Right lobe of liver (tissue), 6 donors: ENCODE measurements at regions not wholly inside any gene's neighbourhood (a gene's known extent, or its start where the extent isn't known, plus 50 kb on each side); places are given as distances from the start of the nearest gene placed in this dataset.

Source experiments
- ATAC-seq, 4 donors: fragments of 200-7000 bp; cut with Tn5 transposase; one replicate each; pipeline ENCODE4 v1.9.1; 2020; ENCODE audit warnings: mild to moderate bottlenecking in 4 of 4, moderate library complexity in 4 of 4
- DNase-seq, 3 donors: peaks; one replicate each; pipeline ENCODE4 v3.0.0-alpha.2; 2020
- H3K27ac ChIP-seq, 3 donors: fragments of 200-600 bp; one replicate each; pipeline ENCODE4 v1.8.0; 2022
- H3K27me3 ChIP-seq, 2 donors: fragments of 200-600 bp; one replicate each; pipeline ENCODE4 v1.8.0; 2022
- H3K36me3 ChIP-seq, 4 donors: fragments of 200-600 bp; sonication (generic) in 1 of 4; one replicate each; pipeline versions ENCODE4 v1.5.1 to v1.8.0; 2017 to 2022; ENCODE audit warnings: control low read depth in 1 of 4
- H3K4me1 ChIP-seq, 4 donors: fragments of 200-600 bp; sonication (generic) in 1 of 4; one replicate each; pipeline versions ENCODE4 v1.5.1 to v1.8.0; 2017 to 2022; ENCODE audit warnings: control low read depth in 1 of 4
- H3K4me3 ChIP-seq, 3 donors: fragments of 200-600 bp; one replicate each; pipeline ENCODE4 v1.8.0; 2022
- H3K9me3 ChIP-seq, 4 donors: fragments of 200-600 bp; sonication (generic) in 1 of 4; one replicate each; pipeline versions ENCODE4 v1.5.1 to v1.8.0; 2017 to 2022; ENCODE audit warnings: control low read depth in 1 of 4
- POLR2A ChIP-seq: fragments of 450-650 bp; IDR thresholded peaks from one replicate; pipeline ENCODE4 v1.6.1; 2017; ENCODE audit warnings: antibody characterized with exemption, mild to moderate bottlenecking
- WGBS: methylation state at CpG from one replicate; pipeline ENCODE4 v1.1.6; 2018; ENCODE audit warnings: low coverage, low lambda C conversion rate; ENCODE audit not compliant: insufficient coverage; ENCODE audit errors: missing lambda C conversion rate; 5-methylcytosine and 5-hydroxymethylcytosine counted together
- intact Hi-C, 2 donors: fragments of 100-400 bp; cut with DNase I; formaldehyde crosslinking; loops; one replicate each; pipeline versions ENCODE4 v1.11.2 to v1.14.1; 2022
- TF ChIP-seq, protein P1 (sequence below), 4 donors: fragments of 200-600 bp in 3 of 4; fragments of 450-650 bp in 1 of 4; IDR thresholded peaks; one replicate each; pipeline versions ENCODE4 v1.5.1 to v1.8.0; 2016 to 2022; ENCODE audit warnings: antibody characterized with exemption in 4 of 4, mild to moderate bottlenecking in 2 of 4
- donor health status: DM: no; HTN: yes; CAD: no.
- donor health status: DM: no; HTN: no; CAD: no.
- donor health status: DM: no; HTN: no; CAD: no.
- donor health status: DM: no; HTN: yes; CAD: no.
- donor health status: DM: no; HTN: yes; CAD: no.

DNA sequence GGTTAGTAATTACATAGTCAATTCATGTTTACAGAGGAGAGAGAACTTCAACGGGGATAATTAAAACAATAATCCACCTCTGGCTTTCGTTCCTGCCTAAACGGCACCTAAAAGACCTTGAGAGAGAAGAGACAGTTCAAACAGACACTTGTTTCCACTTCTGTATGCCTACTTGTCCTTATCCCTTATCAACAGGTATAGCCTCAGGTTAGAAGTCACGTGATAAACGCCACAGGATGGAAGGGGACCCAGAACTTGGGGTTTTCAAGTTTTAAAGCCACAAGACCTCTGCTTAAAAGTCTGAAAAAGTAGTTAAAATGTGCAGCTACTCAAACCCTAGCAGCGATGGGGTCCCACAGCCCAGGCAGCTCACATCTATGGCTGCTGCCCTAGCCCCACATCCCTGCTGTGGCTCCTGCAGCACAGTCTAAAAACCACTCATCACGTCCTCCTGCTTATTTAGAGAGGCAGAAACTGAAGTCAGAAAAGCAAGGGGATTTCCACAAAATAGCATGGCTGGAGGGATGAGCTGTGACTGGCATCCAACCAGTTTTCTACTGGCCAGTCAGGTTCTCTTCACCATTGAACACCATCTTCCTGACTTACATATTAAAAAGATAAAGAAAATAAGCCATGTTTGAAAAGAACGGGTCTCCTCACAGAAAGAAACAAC is 51.2 kb upstream of the SEC16B start:
- H3K9me3 ChIP-seq = no peaks in the 10 kb centered on the region
- peak in 1 of 4 donors; percentile 39 for ATAC-seq
- TF ChIP-seq, protein P1, sequence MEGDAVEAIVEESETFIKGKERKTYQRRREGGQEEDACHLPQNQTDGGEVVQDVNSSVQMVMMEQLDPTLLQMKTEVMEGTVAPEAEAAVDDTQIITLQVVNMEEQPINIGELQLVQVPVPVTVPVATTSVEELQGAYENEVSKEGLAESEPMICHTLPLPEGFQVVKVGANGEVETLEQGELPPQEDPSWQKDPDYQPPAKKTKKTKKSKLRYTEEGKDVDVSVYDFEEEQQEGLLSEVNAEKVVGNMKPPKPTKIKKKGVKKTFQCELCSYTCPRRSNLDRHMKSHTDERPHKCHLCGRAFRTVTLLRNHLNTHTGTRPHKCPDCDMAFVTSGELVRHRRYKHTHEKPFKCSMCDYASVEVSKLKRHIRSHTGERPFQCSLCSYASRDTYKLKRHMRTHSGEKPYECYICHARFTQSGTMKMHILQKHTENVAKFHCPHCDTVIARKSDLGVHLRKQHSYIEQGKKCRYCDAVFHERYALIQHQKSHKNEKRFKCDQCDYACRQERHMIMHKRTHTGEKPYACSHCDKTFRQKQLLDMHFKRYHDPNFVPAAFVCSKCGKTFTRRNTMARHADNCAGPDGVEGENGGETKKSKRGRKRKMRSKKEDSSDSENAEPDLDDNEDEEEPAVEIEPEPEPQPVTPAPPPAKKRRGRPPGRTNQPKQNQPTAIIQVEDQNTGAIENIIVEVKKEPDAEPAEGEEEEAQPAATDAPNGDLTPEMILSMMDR (IDR thresholded peaks at IDR 0.05) = no peak
- TF ChIP-seq POLR2A = no peak
- H3K4me3 ChIP-seq = no peak overlapping the region
- WGBS = 64% methylated on average over 7 of the region's 8 CpGs
- peaks cover 0 to 29% (median 11%) of the 10 kb centered on the region in 4 donors for H3K4me1 ChIP-seq
- DNase-seq = no peak
- no peaks in the 10 kb centered on the region for H3K27me3 ChIP-seq
- intact Hi-C loops = no loop called here
- H3K27ac ChIP-seq = peak overlapping the region in 1 of 3 donors; percentile 0
- H3K36me3 ChIP-seq = peaks cover 0 to 18% (median 11%) of the 10 kb centered on the region in 4 donors

DNA sequence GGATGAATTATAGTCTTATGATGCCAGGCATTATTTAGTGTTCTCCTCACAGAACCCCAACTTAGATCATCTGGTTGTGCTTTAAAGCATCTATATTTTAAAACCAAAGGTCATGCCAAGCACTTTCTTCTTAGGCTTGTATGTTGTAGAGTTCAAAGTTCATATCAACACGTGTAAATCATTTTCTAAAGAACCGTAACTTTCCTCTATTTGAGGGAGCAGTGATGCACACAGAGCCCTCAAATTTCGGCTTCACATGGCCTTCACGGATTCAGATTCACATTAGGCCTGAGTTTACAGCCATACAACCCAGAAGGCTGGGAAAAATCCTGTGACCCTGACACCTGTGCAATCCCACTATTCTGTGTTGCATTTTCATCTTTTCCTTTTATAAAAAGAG is 52.1 kb upstream of the SEC16B start:
- Histone ChIP-seq H3K36me3 (peaks cover 0 to 18% (median 10%) of the 10 kb centered on the region in 4 donors), H3K9me3 (no peaks in the 10 kb centered on the region), H3K4me3 (no peak overlapping the region), H3K27me3 (no peaks in the 10 kb centered on the region), H3K27ac (peak overlapping the region; percentile 23 to 82 (median 80)), H3K4me1 (peaks cover 0 to 29% (median 11%) of the 10 kb centered on the region in 4 donors)
- TF ChIP-seq, protein P1 (IDR thresholded peaks at IDR 0.05) = no peak
- no peak for TF ChIP-seq POLR2A
- intact Hi-C loops = no loop called here
- peak; percentile 73 to 85 (median 74) for ATAC-seq
- WGBS = 32% methylated on average over 4 of the region's 4 CpGs
- no peak for DNase-seq

DNA sequence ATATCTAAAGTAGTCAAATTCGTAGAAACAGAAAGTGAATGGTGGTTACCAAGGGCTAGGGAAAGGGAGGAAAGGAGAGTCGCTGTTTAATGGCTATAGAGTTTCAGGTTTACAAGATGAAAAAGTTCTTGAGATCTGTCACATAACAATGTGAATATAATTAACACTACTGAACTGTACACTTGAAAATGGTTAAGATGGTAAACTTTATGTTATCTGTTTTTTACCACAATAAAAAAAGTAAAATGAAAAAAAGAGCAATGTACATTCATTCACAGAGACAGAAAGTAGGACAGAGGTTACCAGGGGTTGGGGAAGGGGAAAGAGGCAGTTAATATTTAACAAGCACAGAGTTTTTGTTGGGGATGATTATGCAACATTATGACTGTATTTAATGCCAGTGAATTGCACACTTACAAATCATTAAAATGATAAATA is 53.3 kb upstream of the SEC16B start:
- peaks cover 0 to 14% (median 6%) of the 10 kb centered on the region in 4 donors for H3K36me3 ChIP-seq
- peak overlapping the region in 2 of 3 donors; percentile 80 to 82 for H3K27ac ChIP-seq
- 36% methylated on average over 2 of the region's 2 CpGs for WGBS
- peaks cover 0 to 29% (median 11%) of the 10 kb centered on the region in 4 donors for H3K4me1 ChIP-seq
- intact Hi-C loops = no loop called here
- ATAC-seq (peak; percentile 77 to 87 (median 82)), DNase-seq (no peak)
- no peaks in the 10 kb centered on the region for H3K27me3 ChIP-seq
- TF ChIP-seq POLR2A = no peak
- no peaks in the 10 kb centered on the region for H3K9me3 ChIP-seq
- H3K4me3 ChIP-seq = peak overlapping the region in 1 of 3 donors; percentile 8

DNA sequence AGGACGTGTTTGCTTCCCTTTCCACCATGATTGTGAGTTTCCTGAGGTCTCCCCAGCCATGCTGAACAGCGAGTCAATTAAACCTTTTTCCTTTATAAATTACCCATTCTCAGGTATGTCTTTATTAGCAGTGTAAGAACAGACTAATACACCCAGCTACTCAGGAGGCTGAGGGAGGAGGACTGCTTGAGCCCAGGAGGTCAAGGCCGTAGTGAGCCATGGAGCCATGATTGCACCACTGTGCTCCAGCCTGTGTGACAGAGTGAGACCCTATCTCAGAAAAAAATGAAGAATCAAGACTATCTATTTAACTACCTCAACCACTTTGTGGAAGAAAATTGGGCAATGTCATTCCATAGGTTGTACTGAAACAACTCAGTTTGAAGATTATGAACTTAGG is 54.6 kb upstream of the SEC16B start:
- H3K36me3 ChIP-seq = peaks cover 0 to 8% (median 5%) of the 10 kb centered on the region in 4 donors
- intact Hi-C loops = no loop called here
- H3K27me3 ChIP-seq = no peaks in the 10 kb centered on the region
- H3K4me1 ChIP-seq = peaks cover 0 to 31% (median 13%) of the 10 kb centered on the region in 4 donors
- DNase-seq (no peak), ATAC-seq (no peak)
- no peak overlapping the region for H3K4me3 ChIP-seq
- no peaks in the 10 kb centered on the region for H3K9me3 ChIP-seq
- 90% methylated on average over 3 of the region's 3 CpGs for WGBS
- no peak for TF ChIP-seq POLR2A
- TF ChIP-seq, protein P1 (IDR thresholded peaks at IDR 0.05) = no peak
- H3K27ac ChIP-seq = no peak overlapping the region

DNA sequence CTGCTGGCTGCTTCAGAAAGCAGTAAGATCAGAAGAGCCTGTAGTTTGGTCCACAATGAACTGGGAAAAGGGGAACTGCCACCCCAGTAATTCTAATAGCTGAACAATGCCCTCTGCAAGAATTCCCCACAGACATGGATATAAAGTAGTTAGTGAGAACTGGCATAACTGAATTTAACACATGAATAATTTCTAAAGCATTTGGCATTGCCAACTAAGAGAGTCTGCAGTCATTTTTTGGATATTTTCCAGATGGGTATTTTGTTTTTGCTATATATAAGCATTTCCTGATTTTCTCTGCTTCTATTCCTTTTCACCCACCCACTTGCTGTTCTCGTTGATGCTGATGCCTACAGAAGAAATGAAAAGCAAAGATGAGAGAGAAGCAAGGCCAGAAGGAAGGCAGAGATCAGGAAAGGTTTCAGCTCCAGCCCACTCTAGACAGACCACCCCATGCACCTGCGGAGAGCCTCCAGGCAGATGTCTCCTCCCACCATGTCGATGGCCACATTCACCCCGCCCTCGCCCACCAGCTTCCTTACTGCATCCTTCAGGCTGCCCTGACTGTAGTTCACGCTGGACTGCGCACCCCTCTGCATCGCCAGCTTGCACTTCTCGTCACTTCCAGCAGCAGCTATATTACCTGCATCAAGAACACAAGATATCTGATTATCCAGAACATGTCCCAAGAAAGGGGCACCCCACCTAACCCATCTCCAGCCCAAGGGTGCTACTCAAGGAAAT is 55.9 kb upstream of the SEC16B start:
- Histone ChIP-seq H3K4me1 (peaks cover 0 to 42% (median 15%) of the 10 kb centered on the region in 4 donors), H3K9me3 (no peaks in the 10 kb centered on the region), H3K4me3 (no peak overlapping the region), H3K27ac (no peak overlapping the region), H3K36me3 (peaks cover 0 to 8% (median 2%) of the 10 kb centered on the region in 4 donors), H3K27me3 (no peaks in the 10 kb centered on the region)
- no peak for DNase-seq
- 78% methylated on average over 4 of the region's 9 CpGs for WGBS
- no peak for TF ChIP-seq POLR2A
- TF ChIP-seq, protein P1 (IDR thresholded peaks at IDR 0.05) = no peak
- intact Hi-C loops = no loop called here
- ATAC-seq = no peak
